ENCODE measurements at regions not wholly inside any gene's neighbourhood (a gene's known extent, or its start where the extent isn't known, plus 50 kb on each side); places are given as distances from the start of the nearest gene placed in this dataset.
"Not testable (repeated sequence)": the region's sequence is repeated elsewhere in the genome, so short reads cannot be mapped to it uniquely, and the experiment has no call there.

DNA sequence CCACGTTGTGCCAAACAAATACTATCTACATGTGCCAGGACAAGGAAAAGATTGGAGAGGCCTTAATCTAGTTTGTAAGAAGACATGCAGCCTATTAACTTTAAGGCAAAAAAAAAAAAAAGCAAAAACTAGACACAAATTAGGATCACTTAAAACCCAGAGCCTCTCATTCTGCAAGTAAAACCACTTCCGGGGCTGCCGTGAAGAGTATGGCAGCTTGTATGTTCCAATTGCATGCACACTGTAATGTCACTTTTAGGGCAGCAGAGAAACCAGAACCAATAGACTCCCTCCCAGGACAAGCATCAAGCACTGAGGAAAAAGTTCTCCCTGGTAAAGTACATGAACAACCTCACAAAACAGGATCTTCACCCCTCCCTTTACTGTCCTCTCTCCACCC, 70.6 kb downstream of the RSL24D1 start:
- no peak for DNase-seq

DNA sequence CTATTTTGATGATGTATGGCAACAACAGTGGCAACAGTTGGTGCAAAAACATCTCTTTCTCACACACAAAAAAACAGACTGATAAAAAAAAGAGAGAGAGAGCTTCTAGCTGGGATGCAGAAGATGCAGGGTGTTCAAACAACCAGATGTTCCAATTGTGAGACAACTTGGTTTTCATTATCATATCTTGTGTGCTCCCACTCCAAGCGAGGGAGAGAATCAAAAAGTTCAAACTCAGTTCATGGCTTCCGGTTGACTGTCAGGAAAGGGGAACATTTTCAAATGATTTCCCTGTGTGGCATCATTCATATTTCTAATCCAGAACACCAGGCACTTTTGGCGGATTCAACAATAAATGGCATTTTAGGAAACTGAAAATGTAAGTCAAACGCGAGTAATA, 72.1 kb downstream of the RSL24D1 start:
- no peak for DNase-seq

DNA sequence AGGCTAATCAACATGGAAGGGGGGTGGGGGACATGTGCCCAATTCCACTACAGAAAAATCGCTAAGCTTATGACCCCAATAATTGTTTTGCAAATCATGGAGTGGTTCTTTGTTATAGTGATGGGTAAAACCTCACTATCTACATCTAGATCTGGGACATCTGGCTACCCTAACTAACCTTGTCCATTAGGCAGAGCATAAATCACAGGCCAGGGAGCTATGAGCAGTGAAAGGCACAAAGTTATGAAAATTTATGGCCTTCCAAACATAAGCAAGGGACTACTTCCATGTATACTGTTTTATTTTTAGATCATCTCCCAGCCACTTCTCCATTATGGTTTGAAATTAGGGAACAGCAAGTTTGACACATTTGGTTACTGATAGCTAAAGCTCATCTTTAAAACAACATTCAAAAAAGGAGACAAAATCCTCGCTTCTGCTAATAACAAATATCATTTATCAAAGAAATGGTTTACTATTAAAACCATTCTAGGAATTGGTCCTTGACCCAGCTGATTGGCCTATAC, 78.3 kb downstream of the RSL24D1 start:
- no peak for DNase-seq

DNA sequence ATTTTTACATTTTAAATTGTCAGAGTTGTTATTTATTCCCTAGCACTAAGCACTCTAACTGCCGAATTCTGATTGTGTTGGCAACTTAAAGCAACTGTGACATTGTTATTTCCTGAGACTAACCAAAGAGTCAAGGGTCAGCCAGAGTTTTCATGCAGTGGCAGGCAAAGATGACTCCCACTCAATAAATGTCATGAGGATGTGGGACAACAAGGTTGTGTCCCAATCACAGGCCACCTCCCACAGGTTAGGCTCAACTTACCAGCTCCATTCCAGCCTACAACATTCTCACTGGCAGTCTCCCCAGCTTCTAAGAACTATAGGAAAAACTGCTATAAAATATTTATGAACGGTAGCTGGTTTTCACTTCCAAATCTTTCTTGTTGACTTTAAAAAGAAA, 80.1 kb downstream of the RSL24D1 start:
- no peak for DNase-seq

DNA sequence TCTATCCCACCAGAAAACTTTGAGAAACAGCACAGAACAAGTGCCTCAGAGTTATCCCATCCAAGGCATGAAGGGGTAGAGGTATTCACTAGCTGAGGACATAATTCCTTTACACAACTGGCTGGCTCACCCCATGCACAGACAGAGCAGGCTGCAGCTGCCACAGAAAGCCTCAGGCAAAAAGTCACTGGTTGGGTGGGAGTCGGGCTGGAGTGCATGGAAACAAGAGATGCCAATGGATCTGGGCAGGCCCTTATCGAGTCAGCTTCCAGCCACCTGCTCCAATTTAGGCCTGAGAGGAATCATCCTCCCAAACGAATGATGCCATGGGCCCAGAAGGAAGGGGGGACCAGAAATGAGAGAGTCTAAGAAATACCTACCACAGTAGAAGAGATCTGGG, 83.0 kb downstream of the RSL24D1 start:
- DNase-seq: no peak

DNA sequence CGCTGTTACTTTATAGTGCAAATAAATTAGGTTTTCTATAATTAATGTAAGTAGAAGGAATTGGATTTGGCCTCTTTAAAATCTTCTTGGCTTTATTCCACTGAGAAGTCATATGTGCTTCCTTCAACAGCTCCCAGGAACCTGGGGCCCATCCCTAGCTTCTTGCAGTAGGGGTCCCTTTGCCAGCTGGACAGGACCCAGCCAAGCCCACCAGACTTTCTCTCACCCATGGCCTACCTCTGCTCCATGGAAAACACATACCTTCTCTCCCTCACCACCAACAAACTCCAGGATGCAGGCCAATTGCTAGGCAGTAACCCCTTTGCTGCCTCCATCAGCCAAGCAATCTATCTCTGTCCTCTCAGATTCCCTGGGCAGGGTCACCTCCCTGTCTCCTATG, 84.0 kb downstream of the RSL24D1 start:
- no peak for DNase-seq

DNA sequence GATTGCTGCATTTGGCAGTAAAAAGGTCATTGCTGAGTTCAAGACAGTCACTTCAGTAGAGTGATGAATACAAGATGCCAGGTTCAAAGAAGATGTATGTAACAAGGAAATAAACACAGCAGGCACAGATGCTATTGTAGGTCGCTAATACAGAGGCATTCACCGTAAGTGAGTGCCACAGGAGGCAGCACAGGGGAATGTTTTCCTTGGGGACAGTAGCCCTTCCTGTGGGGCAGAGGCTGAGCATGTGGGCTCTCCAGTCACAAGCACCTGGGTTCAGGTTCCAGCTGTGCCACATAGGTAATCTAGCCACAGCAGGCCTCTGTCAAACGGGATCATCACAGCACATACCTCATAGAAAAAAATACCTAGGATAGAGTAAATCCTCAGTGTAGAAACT, 86.3 kb downstream of the RSL24D1 start:
- no peak for DNase-seq

DNA sequence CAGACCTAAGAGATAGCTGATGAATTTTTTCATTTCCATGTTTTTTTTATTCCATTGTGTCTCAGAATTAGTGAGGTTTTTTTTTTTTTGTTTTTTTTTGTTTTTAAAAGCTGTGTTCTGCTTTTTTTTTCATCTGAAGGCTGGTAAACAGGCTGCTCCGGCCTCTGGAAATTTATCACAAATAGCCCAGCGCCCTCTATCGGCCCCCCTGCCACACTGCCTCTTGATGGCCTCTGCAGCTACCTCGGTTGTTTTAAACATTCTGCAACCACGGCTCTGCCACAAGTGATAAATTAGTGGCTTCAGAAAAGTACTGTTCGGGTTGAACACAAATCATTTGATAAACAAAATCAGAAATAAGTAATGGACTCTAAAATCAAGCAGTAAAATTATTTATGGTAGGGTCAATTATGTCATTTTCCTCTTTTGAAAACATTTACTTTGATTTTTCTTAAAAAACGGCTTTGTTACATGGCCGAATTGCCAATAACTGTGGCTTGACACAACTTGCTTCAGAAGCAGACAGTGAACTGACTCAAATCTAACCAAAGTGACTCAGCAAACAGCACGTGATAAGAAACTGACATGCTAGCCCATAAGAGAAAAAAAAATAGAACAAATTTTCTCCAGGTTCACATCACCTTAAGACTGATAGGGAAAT, 87.8 kb downstream of the RSL24D1 start:
- DNase-seq: peak; percentile 10

DNA sequence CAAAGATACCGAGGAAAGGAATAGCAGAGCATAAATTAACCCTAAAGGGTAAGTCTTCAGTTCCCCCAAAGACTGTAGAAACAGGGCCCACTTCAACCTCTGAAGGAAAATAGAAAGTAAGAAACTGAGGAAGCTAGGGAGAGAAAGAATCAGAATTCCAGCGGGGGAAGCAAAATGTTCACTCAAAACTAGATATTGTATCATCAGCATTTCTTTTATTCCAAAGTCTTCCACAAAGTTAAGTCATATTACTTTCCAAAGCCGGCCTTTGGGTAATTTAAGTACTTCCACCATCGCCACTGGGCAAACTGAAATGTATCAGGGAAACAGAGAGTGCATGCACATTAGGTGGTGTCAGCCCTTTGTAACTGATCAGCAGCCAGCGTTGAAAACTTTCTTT, 88.3 kb downstream of the RSL24D1 start:
- DNase-seq: no peak

DNA sequence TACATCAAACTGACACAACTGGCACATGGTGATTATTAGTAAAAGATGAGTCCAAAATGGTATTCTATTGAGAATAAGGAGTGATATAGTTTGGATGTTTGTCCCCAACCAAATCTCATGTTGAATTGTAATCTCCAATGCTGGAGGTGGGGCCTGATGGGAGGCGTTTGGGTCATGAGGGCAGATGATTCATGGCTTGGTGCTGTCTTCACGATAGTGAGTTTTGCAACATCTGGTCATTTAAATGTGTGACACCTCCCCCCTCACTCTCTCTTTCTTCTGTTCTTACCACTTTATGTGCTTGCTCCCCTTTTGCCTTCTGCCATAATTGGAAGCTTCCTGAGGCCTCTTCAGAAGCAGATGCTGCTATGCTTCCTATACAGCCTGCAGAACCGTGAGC, 90.6 kb downstream of the RSL24D1 start:
- no peak for DNase-seq

DNA sequence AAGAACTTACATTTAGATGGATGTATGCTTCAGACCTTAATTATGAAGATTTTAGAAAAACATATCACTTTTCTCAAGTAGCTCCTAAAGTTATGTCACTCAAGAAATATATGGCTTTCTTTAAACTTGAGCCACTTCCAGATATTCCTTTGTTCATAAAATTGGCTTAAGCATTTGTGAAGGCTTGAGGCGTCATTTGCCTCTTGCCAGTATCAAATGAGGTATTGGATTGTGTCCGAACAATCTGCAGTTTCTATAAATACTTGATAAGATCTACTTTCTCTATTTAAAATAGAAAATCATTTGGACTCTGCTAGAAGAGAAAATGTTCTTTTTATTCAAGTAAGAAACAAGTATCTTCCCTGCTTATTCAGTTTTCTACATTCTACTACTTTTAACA, 102.6 kb downstream of the RSL24D1 start:
- DNase-seq: no peak

DNA sequence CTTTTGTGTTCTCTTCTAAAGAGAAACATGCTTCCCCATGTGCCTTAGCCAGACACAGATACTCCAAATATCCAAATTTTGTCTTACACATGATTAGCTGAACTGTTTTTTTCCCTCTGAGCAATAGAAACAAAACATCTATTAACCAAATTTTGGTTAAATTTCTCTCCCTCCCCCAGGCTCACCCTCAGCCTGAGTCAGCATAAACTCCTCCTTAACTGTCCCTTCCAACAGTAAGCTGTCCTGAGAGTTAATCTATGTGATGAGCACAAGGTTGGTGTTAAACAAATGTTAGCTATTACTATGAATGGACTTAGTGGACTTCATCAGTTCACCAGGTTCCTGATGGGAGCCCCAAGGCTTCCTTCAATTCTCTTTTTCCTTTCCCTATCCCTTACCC, 108.5 kb downstream of the RSL24D1 start:
- DNase-seq: no peak

DNA sequence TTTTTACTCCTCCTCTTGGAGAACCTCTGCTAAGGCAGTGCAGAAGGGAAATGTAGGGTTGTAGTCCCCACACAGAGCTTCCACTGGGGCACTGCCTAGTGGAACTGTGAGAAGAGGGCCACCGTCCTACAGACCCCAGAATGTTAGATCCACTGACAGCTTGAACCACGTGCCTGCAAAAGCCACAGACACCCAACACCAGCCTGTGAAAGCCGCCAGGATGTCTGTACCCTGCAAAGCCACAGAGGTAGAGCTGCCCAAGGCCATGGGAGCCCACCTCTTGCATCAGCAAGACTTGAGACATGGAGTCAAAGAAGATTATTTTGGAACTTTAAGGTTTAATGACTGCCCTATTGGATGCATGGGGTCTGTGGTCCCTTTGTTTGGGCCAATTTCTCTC, 112.1 kb downstream of the RSL24D1 start:
- DNase-seq: no peak

DNA sequence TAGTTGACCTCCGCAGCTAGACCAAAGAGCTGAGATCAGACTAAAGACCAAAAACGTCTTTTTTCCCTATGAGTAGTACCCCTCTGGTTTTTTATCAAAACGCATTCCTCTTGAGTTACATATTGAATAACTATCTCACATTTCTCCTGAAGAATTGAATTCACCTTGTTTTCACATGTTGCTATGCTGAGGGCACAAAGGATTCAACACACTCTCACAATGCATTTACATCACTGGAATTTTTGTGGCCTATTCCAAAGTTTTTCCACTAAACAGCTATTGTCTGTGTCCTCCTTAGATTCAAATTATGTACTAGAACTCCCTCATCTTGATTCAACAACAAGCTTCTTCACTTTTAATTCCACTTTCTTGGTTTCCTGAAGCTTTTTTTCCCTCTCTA, 112.5 kb downstream of the RSL24D1 start:
- DNase-seq: no peak

DNA sequence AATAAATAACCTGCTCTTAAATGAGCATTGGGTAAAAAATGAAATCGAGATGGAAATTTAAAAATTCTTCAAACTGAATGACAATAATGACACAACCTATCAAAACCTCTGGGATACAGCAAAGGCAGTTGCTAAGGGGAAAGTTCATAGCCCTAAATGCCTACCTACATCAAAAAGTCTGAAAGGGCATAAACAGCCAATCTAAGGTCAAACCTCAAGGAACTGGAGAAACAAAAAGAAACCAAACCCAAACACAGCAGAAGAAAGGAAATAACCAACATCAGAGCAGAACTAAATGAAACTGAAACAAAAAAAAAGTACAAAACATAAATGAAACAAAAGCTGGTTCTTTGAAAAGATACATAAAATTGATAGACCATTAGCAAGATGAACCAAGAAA, 119.7 kb downstream of the RSL24D1 start:
- DNase-seq: not testable (repeated sequence)

DNA sequence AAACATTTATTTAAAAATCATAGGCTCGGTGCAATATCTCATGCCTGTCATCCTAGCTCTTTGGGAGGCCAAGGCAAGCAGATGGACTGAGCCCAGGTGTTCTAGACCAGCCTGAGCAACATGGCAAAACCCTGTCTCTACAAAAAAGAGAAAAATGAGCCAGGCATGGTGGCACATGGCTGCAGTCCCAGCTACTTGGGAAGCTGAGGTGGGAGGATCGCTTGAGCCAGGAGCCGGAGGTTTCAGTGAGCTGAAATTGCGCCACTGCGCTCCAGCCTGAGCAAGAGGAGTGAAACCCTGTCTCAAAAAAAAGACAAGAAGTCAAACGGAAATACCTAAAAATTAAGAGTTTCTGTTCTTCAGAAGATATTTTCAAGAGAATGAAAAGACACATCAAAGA, 122.3 kb downstream of the RSL24D1 start:
- DNase-seq: no peak

DNA sequence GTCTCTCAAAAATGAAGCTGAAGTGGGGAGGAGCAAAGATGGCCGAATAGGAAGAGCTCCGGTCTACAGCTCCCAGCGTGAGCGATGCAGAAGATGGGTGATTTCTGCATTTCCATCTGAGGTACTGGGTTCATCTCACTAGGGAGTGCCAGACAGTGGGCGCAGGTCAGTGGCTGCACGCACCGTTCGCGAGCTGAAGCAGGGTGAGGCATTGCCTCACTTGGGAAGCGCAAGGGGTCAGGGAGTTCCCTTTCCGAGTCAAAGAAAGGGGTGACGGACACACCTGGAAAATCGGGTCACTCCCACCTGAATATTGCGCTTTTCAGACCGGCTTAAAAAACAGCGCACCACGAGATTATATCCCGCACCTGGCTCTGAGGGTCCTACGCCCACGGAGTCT, 132.8 kb downstream of the RSL24D1 start:
- not testable (repeated sequence) for DNase-seq

DNA sequence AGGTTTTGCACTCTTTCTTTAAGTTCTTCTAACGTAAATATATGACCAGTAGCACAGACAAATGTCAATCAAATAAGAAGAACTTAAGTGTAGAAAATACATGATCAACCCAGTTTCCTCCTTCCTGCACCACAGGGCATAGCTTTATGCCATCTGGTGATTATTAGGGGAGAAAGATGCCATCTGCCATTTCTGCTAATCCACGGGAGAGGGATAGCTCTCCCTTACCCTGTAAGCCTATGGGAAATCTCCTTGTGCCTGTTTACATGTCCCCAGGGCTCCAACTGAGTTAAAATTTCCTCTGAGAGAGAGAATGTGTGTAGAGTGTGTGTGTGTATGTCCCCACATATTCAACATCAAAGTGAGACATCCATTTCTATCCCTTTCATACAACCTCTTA, 135.9 kb downstream of the RSL24D1 start:
- no peak for DNase-seq

DNA sequence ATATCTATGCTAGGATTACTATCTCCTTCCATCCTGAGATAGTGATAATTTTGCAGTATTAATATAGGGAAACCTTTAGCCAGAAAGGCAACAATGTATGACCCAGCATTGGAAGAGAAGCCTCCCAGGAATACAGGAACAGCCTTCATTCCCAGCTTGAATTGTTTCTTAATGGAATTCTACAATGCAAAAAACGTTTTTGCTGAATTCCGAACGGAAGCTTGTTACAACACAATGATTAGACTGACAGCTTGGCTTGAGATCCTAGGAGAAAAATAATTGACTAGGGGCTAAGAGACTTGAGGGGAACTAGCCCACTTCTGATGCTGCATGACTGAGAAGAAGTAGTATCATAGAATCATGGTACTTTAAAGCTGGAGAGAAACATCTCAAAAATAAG, 140.2 kb downstream of the RSL24D1 start:
- no peak for DNase-seq

DNA sequence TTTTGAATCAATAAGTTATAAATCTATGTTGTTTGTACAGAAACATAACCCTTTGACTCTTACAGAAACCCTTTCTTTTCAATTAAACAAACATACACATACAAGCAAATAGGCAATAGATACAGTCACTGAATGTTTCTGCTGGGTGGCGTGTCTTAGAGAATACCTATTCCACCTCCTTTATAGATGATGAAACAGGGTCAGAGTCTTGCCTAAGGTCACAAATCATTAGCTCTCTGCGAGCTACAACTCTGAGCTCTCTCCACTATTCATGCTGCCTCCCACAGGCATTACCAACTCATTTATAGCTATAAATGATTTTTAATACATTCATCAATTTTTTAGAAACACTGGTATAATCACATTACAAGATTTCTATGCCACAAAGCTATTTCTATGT, 152.6 kb downstream of the RSL24D1 start:
- no peak for DNase-seq

DNA sequence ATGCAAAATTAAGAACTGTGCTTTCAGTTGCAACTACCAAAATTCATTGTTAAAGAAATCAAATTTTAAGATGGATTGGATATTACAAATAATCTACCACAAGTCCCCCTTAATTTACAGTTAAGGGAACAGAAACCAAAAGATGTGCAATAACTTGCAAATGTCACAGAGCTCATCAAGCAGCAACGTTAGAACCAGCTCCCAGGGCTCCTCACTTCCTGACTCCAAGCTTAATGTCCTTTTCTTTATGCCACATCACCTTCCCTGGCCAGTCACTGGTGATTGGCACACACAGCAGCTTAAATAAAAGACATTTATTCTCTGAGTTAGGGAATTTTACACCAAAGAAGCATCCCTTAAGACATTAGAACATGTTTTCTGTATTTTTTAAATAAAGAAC, 159.7 kb downstream of the RSL24D1 start:
- DNase-seq: no peak

DNA sequence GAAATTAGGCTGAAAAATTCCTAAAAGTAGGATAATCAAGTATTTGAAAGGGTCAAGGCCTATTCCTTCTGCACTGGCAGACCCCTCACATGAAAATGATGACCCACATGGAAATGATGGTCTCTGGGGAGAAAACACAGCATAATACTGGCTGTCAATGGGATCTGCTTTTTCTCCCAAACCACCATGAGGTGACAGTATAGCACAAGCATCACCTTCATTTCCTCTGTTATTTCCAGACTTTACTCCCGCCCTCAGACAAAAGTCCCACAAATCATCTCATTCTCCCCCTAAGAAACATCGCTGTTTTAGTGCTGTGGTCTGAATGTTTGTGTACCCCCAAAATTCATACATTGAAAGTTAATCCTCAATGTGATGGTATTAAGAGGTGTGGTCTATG, 161.0 kb downstream of the RSL24D1 start:
- no peak for DNase-seq

DNA sequence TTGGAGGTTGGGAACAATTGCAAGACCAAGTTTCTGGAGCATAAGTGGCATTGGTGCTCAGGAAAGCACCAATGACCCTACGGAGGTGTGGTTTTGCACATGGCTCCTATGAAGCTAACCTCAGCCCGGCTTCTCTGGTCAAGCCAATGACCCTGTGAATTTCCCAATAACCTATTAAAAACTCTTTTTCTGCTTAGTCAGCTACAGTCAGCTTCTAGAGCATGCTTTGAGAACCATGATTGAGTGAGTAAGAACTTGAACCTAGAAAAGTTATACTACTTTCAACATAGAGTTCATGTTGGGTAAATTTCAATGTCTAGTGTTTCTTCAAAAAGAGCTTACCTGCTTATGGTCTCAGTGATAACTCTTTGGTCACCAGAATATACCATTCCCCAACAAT, 163.2 kb downstream of the RSL24D1 start:
- DNase-seq: no peak

DNA sequence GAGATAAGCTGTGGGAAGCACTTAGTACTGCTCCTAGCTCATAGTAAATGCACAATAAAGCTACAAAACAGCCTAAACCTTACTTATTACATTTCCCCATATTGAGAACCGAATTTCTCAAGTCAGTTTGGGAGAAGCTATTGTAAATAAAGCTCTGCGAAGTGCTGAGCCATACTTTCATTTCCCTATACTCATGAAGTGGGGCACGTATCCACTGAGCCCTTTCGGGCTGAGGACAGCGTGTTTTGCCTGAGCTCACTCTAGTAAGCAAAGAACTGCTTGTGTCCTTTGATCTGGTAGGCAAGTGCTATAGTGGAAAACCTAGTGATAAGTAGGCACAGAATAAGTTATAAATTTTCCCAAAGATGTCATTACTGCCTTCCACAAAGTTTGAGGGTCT, 165.0 kb downstream of the RSL24D1 start:
- DNase-seq: no peak

DNA sequence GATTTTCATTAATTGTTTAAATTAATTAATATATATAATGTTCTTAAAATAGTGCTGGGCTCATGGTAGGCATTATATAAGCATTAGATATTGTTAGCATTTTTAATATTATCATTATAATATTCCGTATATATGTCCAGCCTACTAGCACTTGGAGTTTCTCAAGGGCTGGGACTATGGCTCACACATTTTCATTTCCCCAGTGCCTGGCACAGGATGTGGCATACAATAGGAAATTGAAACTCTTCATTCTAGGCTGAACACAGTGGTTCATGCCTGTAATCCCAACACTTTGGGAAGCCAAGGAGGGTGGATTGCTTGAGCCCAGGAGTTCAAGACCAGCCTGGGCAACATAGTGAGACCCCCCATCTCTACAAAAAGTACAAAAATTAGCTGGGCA, 170.4 kb downstream of the RSL24D1 start:
- no peak for DNase-seq
